GM19238 (cell line): ENCODE measurements at regions not wholly inside any gene's neighbourhood (a gene's known extent, or its start where the extent isn't known, plus 50 kb on each side); places are given as distances from the start of the nearest gene placed in this dataset.

ENCODE experiments used
- DNase-seq: peaks from one replicate; pipeline ENCODE4 v3.0.0; 2011; ENCODE audit warnings: low spot score; ENCODE audit not compliant: insufficient read length

- peak; percentile 13 for DNase-seq
Observed at GRCh38 chr9:90287567-90288274, 354.9 kb downstream of the DIRAS2 start.

DNA sequence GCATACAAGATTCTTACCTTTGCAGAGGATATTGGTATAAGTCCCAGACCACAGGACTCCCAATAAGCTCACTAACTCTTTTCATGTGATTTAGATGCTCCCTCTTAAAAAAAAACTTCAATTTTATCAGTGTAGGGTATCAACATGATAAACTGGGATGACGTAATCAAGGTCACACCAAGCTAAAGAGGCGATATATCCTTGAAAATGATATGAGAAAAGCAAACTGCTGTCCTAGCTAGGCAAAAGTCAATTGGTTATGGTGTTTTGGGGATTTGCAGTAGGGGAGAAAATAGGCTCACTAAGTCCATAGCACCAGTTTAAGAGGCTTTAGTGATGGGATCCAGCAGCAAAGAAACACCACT lies 354.4 kb downstream of the DIRAS2 start:
- DNase-seq: no peak

DNA sequence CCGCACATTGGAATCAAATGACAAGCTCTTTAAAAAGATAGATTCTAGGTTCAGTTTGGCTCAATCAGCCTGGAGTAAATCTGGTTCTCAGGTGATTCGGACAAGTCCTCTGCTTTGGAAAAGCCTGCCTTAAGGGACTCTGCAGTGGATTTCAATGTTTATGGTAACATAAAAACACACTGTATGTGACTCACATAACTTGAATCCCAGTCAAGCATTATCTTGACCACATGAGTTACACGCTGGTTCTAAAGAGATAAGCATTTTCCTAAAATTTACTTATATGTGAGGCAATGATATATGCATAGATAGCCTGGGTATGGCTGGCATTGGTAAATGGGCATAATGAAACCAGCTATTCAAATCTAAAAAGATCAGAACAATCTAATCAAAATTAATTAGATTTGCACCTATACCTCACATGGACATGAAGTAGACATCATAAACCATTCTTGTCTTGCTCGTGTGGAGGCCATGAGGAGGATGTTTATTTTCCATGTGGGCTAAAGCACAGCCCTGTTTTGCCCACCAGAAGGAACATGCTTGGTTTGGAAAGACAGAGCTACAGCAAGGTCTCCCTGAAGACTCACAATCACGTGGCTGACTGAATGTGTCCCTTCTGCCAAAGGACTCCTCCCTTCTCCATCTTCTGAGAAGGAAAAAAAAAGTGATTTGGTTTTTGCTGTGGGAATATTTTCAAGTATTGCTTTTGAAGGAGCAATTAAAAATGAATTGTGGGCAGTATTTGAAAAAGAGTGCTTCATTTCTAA lies 351.7 kb downstream of the DIRAS2 start:
- DNase-seq: no peak

DNA sequence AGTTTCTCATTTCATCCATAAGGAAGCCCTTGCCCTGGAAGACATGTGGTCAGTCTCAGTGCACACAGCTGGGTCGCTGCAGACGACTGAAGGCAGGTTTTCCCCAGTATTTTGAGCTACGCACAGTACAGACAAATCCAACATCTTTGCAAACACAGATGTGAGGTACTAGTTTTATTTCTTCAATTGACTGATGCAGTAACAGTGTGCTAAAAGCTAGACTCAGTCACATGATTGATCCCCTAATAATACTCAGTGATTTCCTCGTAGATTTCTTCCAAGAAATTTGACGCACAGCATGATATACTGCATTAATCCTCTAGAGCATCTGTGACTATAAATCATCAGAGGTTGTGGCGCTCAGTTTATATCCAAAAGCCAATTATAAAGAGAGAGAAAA lies 346.1 kb downstream of the DIRAS2 start:
- no peak for DNase-seq

- DNase-seq: no peak
Observed at GRCh38 chr9:90299968-90300367, 342.7 kb downstream of the DIRAS2 start.

- no peak for DNase-seq
Observed at GRCh38 chr9:90300611-90301276, 341.9 kb downstream of the DIRAS2 start.

DNA sequence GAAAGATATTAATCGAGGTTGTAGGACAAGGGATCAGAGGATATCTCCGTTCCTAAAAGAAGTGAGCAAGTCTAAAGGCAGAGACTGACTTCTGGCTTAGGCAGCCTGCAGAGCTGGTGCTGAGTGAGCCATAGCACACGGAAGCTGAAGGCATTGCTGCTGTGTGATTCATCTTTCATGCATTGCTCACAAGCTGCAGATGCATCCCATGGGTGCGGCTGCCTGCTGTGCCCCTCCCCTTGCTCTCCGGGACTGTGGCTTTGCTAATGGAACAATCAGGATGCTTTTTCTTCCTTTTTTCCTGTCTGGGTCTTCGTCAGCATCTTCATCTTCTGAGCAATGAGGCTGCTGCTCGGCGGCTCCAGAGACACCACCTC lies 341.4 kb downstream of the DIRAS2 start:
- no peak for DNase-seq

DNA sequence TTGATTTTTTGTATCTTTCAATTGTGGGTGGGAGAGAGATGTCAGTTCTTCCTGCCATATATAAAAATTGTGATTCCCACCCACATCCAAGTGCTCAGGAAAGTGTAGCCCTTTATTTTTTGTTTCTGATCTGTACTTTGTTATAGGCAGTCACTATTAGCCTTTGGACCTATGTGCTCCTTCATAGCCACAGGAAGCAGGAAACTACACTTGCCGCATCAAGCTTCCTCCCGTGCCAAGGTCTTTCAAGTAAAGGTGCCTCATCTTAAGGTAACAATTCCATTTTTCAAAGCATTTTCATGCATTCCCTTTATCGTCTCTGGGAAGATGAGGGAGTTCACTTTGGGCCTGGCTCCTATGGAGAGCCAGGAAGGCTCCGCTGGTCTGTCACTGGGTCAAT lies 339.0 kb downstream of the DIRAS2 start:
- no peak for DNase-seq

DNA sequence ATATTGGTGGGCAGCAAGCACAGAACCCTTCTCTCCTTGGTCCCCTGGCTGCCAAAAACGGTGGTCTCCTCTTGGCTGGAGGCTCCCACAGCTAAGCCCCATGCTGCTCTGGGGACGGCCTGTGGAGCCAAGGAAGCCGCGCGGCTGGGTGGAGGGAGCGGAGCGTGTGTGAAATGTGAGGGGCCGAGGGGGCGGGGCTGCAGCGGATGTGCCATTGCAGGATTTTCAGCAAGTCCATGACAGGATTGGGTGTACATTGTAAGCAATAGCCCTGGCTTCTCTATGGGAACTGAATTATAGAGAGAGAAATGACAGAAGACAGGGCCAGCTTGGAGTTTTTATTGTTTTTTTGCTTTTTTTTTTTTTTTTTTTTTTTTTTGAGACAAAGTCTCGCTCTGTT lies 336.5 kb downstream of the DIRAS2 start:
- DNase-seq: no peak

DNA sequence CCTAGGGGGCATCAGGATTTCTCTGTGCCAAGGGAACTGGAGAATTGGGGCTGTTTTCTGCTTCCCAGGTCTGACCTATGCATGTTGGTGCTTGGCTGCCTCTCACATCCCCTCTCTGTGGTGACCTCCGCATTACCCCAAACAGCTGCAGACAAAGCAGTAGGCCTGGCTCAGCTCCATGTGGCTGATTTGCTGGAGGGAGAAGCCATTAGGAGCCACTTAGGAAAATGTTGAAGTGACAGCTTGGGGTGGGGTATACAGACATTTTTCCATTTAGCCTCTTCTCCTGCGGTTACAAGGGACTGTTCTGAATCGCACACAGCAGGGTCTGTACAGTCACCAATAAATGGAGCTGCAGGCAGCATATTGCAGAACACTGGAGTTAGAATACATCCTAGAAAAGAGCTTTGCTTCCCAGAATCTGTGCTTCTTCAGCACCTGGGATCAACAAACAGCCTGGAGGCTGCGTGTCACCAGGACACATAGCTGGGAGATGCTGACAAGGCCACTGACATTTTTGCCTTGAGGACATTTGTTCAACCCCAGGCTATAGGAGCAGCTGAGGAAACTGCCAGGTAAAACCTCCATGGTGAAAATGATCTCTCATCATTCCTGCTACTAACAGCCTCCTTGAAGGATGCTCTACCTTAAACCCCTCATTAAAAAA lies 335.3 kb downstream of the DIRAS2 start:
- DNase-seq: no peak

- DNase-seq: no peak
Observed at GRCh38 chr9:90307891-90308290, 334.7 kb downstream of the DIRAS2 start.

GRCh38 chr9:90308691-90309090 lies 333.9 kb downstream of the DIRAS2 start:
- DNase-seq: no peak

- DNase-seq: no peak
Observed at GRCh38 chr9:90309809-90310520, 332.7 kb downstream of the DIRAS2 start.

- no peak for DNase-seq
Observed at GRCh38 chr9:90310521-90310876, 332.1 kb downstream of the DIRAS2 start.

DNA sequence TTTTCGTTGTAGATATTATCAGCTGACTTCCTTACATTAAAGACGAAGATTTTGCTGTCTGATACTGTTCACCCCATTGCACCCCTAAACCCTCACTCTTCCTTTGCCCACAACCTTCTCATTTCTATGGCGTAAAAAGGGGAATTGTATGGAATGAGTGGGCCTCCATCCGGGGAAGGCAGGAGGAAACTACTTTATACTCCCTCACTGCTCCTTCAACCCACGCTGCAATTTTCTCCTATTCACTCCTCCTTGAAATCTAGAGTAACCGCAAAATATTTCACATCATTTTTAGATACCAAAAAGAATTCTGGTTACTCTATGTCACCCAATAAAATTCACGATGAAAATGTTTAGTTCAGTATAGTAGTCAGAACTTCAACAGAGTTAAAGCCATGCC lies 330.8 kb downstream of the DIRAS2 start:
- DNase-seq: no peak

GRCh38 chr9:90322296-90322695 lies 320.3 kb downstream of the DIRAS2 start:
- no peak for DNase-seq

DNA sequence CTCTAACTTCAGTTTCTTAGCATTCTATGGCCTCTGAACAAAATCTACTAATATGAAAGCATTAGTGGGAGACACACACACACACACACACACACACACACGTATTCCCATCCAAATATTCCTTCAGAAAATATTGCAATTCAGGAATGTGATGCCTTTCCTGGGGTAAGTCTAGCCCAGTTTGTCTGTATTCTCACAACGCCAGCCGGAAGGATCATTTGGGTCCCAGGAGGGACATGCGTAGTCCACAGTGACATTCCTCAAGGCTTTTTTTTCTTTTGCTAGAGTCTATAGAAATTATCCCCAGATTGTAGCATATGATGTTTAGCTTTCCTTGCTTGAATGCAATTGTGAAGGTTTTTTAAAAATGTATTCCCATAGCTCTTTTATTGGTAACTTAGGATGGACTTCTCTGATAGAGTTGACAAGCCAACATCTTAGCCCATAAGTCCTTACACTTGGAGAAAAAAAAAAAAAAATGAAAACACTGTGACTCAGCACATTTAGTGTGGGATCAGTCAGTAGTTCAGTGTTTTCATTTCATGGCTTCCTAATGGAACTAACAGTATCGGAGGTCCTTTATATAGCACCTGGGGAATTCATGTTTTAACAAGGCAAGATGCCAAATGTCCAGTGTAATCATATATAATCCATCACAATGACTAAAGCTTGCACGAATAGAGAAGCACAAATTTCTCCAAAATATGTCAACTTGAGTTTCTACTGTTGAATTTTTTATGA lies 316.5 kb downstream of the DIRAS2 start:
- DNase-seq: no peak

- no peak for DNase-seq
Observed at GRCh38 chr9:90330231-90330630, 312.4 kb downstream of the DIRAS2 start.

DNA sequence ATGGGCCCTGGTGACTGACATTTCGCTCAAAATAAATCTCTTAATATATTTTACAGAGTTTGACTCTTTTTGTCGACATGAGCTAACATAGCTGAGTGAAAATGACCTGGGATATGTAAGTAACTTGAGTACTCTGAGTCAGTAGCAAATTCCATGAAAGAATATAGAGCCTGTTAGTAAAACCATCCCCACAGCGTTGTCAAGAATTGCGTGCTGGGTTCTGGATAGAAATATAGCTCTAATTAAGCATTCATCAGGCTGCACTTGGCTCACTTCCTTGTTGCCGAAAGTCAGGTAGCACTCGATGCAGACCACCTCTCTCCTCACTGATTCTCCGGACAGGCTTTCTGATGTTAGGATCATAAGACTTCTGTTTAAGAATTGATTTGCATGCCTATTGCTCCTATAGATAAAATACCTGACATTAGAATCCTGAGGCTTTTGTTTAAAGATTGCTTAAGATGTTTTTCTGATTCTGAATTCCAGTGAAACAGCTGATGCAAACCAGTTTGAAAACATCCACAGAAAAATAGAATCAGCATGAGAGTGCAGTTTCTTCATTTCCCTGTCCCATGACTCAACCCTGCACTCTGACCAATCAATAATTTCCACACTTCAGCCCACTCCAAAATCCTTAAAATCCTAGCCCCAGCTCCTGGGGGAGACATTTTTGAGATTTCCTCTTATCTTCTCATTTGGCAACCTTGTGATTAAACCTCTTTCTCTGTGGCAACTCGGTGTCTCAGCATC lies 310.6 kb downstream of the DIRAS2 start:
- DNase-seq: no peak

DNA sequence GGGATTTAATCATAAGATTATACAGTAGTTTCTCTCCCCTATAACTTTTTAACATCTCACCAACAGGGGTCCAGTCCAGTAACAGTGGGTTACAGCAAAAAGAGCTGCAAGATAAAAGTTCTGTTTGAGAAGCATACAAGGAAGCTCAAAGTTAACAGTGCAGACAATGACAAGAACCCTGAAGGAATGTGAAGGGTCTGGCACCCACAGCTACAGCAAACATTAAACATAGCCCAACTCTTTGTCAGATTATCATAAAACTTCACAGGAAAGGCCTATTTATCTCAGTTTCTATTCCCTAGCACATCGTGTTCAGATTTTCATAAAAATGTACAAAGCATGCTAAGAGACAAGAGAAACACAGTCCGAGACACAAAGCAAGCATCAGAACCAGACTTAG lies 309.4 kb downstream of the DIRAS2 start:
- no peak for DNase-seq
